NCI-H82 treated with DMSO at 0.1 percent for 48 hours (cell line): ENCODE measurements at regions not wholly inside any gene's neighbourhood (a gene's known extent, or its start where the extent isn't known, plus 50 kb on each side); places are given as distances from the start of the nearest gene placed in this dataset.
"Not testable (repeated sequence)": the region's sequence is repeated elsewhere in the genome, so short reads cannot be mapped to it uniquely, and the experiment has no call there.

Experiments used
- DNase-seq: peaks from one replicate; lab custom pipeline; 2025; ENCODE audit not compliant: unreplicated experiment; lab: John Stamatoyannopoulos, UW

DNA sequence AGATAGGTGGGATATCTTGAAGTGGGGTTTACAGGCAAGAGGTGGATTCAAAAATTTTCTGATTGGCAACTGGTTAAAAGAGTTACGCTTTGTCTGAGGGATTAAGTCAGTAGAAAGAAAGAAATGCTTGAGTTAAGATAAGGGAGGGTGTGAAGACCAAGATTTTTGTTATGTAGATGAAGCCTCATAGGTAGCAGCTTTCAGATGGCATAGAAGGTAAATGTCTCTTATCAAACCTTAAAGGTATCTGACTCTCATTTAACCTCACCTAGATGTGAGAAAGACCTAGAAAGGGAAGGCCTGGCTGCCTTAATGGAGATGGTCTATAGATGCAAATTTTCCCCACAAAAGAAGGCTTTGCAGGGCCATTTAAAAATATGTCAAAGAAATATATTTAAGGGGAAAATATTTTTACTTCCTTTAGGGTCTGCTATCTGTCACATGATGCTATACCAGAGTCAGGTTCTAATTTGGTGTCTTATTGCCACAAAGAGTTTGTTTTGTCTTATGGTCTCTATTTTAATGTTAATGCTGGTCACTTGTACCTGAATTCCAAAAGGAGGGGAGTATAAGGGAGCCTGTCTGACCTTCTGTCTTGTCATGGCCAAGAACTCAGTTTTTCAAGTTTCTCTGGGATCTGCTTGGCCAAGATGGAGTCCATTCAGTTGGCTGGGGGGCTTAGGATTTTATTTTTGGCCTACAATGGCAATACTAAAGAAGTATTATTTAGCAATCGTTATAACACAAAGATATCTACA lies 699.1 kb upstream of the AMOT start:
- no peak for DNase-seq

DNA sequence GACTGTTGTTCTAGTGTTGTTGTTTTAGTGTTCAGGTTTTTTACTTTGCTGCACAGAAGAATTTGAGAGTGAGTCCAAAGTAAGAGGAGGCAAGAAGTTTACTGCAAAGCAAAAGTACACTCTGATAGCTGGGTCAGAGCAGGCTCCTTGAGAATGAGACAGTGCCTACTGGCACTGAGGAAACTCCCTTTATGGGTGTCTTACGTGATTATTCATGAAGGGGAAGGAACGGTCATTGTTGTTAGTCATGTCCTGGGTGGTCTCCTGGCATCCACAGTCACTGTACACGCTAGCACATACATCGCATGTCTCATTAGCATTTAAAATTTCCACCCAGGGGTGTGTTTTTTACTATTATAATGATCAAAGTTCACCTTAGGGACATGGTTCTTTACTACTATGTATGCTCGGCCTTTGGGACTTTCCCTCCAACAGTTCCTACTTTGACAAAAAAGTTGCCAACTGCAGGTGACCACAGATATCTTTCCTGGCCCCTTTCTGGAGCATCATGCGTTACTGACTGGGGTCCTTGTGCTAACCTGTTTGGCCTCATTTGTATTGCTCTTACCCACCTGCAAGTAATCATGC lies 688.9 kb upstream of the AMOT start:
- no peak for DNase-seq

DNA sequence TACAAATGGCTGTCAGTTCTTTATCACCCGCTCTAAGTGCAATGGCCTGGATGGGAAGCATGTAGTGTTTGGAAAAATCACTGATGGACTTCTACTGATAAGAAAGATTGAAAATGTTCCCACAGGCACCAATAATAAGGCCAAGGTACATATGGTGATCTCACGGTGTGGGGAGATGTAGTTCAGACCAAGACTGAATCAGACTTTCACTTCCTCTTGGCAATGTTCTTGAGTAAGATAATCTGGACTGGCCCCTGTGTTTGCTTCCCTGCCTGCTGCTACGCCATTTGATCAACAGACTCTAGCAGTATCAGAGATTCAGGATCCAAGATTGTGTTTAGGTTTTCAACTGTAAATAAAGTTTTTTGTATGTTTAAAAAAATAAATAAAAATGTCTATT lies 682.2 kb upstream of the AMOT start:
- DNase-seq, result no peak

DNA sequence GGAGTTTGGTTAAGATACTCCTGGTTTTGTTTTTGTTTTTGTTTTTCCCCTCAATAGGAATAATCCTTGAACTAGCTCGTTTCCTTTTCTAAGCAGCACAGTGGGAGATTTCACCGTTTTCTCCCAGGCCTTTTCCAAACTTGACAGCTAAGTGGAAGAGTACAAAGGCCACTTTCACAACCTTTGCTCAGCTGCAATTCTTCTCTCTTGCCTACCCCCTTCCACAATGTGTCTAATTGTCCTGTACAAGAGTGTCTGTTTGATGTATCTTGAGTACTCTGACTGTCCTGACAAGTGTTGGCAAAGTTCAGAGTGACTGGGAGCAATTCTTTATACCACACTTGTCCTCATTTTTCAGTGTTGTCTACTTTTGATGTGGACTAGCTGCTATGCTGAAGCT lies 674.3 kb upstream of the AMOT start:
- no peak for DNase-seq

DNA sequence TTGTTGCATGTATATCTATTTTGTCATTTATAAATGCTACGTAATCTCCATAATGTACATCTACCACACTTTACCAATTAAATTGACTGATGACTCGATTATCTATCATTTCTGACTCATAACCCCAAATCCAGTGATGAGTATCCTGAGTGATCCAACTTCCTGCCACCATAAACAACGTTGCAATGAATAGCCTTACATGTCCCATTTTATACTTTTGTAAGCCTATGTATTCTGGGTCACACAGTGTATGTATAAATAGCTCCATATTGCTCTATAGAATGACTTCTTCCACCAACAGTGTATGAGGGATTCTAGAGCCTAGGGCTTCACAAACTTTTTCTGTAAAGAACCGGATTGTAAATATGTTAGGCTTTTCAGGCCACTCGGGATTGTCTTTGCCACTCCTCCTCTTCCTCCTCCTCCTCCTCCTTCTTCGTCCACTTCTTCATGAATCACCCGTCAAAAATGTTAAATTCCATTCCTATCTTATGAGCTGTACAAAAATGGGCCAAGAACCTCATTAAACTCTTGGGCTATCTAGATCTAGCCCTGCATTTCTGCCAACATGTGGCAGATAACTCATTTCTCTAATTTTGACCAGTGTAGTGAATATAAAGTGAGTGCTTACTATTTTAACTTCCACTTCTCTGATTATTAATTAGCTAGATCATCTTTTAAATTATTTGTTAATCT lies 672.2 kb upstream of the AMOT start:
- no peak for DNase-seq

DNA sequence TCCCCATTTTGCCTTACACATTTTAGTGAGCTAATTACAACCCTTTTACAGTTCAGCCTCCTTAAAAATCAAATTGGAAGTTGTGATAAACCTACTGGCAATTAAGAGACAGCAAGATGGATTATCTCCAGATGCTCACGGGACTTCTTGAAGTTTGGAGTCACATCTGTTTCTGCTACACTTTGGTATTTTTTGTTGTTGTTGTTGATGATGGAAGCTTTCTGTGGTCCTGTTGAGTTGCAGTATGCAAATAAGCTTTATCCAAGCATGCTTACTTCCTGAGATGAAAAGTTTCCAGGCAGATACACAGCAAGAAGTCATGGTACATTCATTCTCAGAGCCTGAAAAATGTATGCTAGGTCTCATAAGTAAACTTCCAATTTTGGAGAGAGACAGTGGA lies 670.0 kb upstream of the AMOT start:
- DNase-seq, result no peak

DNA sequence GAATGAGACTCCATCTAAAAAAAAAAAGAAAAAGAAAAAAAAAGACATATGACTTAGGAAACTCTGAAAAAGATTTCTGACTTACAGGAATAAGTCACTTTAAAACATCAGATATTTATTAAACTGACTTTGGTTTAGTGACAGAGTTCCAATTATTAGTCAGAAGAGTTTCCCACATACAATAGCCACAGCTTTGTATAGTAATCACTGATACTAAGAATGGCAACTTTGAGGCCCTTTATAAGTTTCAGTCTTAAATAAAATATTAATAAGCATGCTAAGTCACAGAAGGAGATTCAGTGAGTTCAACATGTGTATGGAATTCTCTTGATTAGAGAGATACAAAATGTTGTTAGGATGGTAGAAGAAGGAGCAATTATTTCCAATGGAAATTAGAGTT lies 652.3 kb upstream of the AMOT start:
- no peak for DNase-seq

DNA sequence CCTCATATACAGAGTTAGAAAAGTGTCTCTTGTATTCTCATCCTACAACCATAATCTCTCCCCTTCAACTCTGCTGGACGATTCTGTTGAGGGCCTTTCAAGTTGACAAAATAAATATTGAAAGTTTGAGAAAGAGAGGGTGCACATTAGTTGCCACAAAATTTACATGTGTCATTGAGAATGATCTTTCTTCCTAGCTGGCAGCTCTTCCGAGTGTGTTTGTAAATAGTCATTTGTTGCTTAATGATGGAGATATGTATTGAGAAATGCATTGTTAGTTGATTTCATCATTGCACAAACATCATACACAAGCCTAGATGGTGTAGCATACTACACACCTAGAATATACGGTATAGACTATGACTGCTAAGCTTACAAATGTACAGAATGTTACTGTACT lies 632.8 kb upstream of the AMOT start:
- no peak for DNase-seq

DNA sequence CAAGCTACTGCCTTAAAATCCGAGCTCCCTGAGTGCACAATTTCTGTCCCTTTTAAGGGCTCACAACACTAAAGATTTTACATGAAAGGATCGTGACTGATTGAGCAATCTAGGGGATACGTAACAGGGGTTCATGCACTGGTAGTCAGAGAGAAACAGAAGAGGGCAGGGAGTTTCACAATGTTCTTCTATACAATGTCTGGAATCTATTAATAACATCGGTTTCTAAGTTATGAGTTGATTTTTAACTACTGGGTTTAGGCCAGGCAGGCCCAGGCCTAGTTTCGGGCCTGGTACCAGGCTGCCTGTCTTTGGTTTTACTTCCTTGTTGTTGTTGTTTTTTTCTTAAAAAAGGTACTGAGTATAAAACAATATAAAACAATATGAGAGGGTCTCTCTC lies 632.4 kb upstream of the AMOT start:
- DNase-seq, result not testable (repeated sequence)

DNA sequence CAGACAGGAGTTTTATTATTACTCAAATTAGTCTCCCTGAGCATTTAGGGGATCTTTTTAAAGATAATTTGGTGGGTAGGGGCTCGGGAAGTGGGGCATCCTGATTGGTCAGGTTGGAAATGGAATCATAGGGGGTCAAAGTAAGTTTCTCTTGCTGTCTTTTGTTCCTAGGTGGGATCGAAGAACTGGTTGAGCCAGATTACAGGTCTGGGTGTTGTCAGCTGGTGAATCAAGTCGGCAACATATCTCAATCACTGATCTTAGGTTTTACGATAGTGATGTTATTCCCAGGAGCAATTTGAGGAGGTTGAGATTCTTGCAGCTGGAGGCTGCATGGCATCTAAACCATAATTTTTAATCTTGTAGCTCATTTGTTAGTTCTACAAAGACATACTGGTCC lies 629.5 kb upstream of the AMOT start:
- no peak for DNase-seq

DNA sequence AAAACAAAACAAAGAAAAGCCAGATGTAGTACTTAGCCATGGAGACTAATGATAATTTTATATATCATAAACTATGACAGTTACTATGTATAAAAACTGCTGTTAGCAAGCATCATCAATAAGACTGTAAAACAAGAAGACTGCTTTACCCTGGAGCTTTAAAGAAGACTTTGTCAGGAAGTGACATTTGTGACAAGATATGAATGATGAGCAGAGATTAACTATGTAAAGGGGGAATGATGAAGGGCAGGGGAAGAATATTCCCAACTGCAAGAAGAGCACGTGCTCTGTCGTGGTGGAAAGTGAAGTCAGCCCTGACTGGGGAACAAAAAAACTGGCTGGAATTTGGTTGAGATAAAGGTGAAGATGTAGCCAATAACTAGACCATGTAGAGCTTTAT lies 617.1 kb upstream of the AMOT start:
- no peak for DNase-seq

DNA sequence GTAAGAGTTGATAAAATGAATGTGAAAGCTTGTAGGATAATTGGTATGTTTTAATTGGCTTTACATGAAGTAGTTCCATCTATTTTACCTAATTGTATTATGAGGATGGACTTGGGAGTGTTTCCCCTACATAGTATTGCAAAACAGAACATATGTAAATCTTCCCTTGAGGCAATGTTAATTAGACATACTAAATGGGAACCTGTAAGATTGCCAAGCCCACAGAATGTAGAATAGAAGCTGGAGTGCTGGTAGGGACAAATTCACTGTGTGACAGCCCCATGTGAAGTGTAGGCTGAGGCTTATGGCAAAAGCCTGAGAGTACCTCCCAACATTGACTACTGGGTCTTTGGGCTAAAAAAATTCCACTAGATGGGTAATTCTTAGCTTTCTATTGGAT lies 615.0 kb upstream of the AMOT start:
- no peak for DNase-seq

DNA sequence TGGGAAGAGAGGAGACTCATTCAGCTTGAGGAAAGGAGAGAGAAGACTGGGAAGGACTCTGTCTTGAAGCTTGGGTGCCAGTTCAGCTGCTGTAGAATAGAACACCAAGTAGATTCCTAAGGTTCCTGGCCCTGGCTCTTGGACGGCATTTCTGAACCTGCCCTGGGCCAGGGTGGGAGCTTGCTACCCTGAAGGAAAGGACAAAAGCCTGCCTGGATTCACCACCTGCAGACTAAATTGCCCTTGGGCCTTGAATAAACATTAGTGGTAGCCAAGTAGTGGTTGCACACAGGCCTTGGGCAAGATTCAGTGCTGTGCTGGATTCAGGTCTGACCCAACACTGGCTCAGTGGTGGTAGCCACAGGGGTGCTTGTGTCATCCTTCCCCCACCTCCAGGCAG lies 588.4 kb upstream of the AMOT start:
- no peak for DNase-seq

DNA sequence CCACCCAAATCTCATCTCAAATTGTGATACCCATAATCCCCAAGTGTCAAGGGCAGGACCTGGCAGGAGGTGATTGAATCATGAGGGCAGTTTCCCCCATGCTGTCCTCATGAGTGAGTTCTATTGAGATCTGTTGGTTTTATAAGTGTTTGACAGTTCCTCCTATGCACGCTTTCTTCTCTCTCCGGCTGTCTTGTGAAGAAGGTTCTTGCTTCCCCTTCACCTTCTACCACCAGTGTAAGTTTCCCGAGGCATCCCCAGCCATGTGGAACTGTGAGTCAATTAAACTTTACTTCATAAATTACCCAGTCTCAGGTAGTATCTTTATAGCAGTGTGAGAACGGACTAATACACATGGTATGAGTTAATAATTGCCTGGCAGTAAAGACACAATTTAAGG lies 581.7 kb upstream of the AMOT start:
- DNase-seq, result no peak

DNA sequence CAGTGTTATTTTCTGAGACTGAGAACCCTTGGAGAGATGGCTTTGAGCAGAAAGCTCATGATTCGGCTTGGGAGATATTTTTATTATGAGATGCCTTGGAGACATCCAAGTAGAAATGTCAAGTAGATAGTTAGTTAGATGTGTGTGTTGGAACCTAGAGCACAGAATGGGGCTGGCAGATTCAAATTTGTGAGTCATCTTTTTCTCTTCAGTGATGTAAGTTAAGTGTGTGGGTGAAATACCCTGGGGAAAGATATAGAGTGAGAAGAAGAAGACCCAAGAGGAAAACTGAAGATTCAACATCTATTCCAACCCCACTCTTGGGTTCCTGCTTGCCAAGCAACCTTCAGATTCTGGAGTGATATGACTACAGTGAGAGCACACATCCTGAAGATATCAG lies 580.8 kb upstream of the AMOT start:
- DNase-seq, result no peak

DNA sequence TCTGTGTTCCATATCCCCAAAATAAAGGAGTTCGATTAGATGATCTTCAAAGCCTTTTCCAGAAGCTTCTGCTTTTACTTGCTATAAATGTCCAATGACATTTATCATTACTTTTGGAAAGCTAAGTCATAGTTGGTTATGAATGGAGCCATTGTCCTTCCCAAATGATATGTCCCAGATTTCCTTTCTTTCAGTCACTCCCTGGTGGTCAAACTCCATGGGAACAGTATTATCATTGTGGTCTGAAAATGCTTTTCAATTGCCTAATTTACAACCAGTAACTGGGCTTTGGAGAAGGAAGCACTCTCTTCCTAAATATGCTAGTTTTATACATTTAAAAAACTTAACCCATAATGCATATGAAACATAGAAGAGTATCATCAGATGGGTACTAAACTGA lies 571.5 kb upstream of the AMOT start:
- DNase-seq, result no peak

DNA sequence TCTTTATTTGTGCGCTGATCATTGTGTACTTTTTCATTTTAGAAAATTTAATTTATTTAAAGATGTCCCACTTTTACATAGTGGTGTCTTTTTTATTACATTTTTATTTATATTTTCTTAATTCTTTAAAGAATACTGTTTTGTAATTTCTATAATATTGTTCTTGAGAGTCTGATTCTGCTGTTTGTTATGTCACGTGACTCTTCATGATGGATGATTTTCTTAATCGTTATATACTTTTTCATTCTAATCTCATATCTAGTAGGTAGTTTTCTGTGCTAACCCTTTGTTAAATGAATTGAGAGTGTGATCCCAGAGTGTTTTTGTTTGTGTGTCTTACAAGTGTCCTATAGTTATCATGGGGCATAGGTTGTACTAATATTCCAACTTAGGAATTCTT lies 568.2 kb upstream of the AMOT start:
- no peak for DNase-seq

DNA sequence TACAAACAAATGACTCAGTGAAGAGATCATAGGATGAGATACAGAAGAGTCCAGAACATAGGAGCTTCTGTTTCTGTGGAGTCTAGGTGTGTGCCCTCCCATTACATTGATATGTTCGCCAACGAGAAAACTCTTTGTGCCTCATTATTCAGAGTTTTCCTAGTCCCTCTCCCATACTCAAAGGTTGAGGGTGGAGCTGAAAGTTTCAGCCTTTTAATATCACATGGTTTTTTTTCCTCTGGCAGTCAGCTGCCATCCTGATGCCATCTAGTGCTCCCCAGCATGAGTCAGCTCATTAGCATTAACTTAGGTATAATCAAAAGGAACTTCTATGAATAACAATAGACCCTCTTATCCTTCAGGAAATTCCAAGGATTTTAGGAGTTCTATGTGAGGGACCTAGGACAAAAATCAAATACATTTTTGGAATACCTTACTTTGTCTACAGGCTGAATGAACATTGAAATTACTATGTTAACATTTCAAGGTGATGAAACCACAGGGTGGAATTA lies 559.6 kb upstream of the AMOT start:
- no peak for DNase-seq

DNA sequence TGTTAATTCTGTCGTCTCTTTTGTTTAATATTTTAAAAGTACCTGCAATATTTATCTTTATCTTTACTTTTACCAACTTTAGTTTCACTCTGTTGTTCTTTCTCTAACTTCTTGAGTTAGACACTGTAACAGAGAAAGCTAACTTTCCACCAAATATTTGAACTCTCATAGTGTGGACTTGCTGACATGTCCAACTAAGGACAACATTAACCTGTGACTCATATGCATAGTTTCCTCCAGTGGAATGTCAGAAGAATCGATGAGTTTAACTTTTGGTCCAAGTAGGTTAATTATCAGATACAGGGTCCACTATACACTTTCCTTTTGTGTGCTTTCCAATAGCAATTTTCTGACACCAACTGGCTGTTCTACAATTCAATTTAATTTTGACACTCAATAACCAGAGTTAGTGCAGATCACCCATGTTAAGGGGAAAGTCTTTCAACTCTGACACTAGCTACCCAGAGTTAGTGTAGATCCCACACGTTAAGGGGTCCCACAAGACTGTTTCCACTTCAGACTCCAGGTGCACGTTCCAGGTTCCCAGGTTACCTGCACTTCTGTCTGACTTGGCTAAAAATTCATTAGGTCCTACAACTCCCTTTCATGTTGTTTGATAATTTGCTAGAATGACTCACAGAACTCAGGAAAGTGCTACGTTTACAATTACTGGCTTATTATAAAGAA lies 559.0 kb upstream of the AMOT start:
- no peak for DNase-seq

DNA sequence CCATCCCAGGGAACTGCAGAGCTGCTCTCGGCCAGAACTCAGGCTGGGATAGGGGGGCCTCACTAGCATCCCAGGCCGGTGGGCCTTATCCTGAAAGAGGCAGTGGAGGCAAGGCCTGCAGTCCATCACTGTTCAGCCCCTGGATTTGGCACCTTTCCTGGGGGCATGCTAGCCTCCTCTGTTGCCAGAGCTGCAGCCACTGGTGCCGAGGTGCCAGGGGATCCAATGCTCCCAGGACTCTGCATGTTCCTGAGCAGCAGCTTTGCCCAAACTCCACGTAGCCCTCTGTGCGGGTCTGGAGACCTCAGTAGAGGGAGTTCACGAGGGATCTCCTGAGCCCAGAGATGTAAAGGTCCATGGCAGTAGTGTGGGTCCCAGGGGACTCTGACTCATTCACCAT lies 551.7 kb upstream of the AMOT start:
- DNase-seq, result no peak

DNA sequence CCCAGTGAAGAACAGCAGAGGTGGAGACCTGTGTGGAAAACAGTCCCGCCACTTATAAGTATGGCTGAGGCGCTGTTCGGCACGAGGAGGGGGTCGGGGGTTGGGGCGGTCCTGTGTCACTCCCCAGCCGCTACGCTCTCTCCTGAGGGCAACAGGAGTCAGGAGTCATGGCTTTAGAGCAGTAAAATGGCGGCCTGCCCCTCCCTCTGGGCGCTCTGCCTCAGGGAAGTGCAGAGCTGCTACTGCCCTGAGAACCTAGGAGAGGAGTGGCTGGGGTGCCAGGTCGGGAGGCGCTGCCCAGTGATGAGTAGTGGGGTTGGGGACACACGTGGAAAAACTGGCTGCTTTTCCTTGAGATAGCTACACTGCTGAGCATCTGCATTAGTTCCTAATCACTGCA lies 551.2 kb upstream of the AMOT start:
- no peak for DNase-seq

DNA sequence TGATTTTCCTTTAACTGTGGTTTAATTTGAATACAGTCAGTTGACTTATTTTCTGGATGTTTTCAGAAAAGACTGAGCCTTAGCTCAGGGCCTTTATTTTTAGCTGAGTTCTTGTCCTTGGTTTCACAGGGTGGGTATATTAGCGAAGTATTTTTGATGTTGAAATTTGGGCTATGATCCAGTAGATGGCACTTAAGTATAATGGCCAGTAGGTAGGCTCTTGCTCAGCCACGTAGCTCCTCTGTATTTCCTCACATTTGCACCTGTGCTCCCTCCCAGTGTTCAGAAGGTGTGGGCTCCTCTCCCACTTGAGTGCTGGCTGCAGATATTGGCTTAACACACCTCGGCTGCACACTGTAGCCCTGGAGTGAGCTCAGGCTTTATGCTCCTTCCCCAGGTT lies 549.9 kb upstream of the AMOT start:
- no peak for DNase-seq
